Neuron (in vitro differentiated cells): ENCODE measurements at regions not wholly inside any gene's neighbourhood (a gene's known extent, or its start where the extent isn't known, plus 50 kb on each side); places are given as distances from the start of the nearest gene placed in this dataset.
A peak's percentile ranks its signal among the peaks of the same experiment; 100 is the strongest.

Source experiments
- H2AFZ ChIP-seq: one replicate; pipeline ENCODE4 v1.6.1; 2013; ENCODE audit warnings: low read depth, mild to moderate bottlenecking, inconsistent platforms, low read length, moderate library complexity
- H3K27me3 ChIP-seq: one replicate; pipeline ENCODE4 v1.6.1; 2013; ENCODE audit warnings: low read length; ENCODE audit not compliant: insufficient read depth
- H3K36me3 ChIP-seq: one replicate; pipeline ENCODE4 v1.6.1; 2013; ENCODE audit warnings: low read length; ENCODE audit not compliant: insufficient read depth
- H3K4me1 ChIP-seq: one replicate; pipeline ENCODE4 v1.6.1; 2013; ENCODE audit warnings: low read length; ENCODE audit not compliant: insufficient read depth
- H3K4me3 ChIP-seq: 2 replicates; pipeline ENCODE4 v1.5.1; 2013; ENCODE audit warnings: mild to moderate bottlenecking, low read length, moderate library complexity
- H3K9me3 ChIP-seq: one replicate; pipeline ENCODE4 v1.6.1; 2013; ENCODE audit warnings: low read length

- H2AFZ ChIP-seq: no peak overlapping the region
- no peaks in the 10 kb centered on the region for H3K9me3 ChIP-seq
- H3K36me3 ChIP-seq: no peaks in the 10 kb centered on the region
- no peak overlapping the region for H3K4me3 ChIP-seq
- peaks cover 9% of the 10 kb centered on the region for H3K4me1 ChIP-seq
- no peaks in the 10 kb centered on the region for H3K27me3 ChIP-seq
These were observed 180.6 kb upstream of the CDH8 start for GRCh38 chr16:62216837-62217236.

- Histone ChIP-seq H3K27me3 (no peaks in the 10 kb centered on the region), H3K9me3 (no peaks in the 10 kb centered on the region), H3K4me3 (no peak overlapping the region), H3K4me1 (peaks cover 9% of the 10 kb centered on the region), H3K36me3 (no peaks in the 10 kb centered on the region), H2AFZ (no peak overlapping the region)
These were observed 177.5 kb upstream of the CDH8 start for GRCh38 chr16:62213763-62214162.

GRCh38 chr16:62208934-62209333 is 172.7 kb upstream of the CDH8 start:
- no peaks in the 10 kb centered on the region for H3K4me1 ChIP-seq
- no peaks in the 10 kb centered on the region for H3K9me3 ChIP-seq
- H3K27me3 ChIP-seq: no peaks in the 10 kb centered on the region
- H2AFZ ChIP-seq: no peak overlapping the region
- no peak overlapping the region for H3K4me3 ChIP-seq
- H3K36me3 ChIP-seq: no peaks in the 10 kb centered on the region

GRCh38 chr16:62205459-62205858 is 169.2 kb upstream of the CDH8 start:
- Histone ChIP-seq H3K36me3 (no peaks in the 10 kb centered on the region), H2AFZ (no peak overlapping the region), H3K27me3 (no peaks in the 10 kb centered on the region), H3K4me3 (no peak overlapping the region), H3K4me1 (no peaks in the 10 kb centered on the region), H3K9me3 (no peaks in the 10 kb centered on the region)

- Histone ChIP-seq H3K9me3 (no peaks in the 10 kb centered on the region), H2AFZ (no peak overlapping the region), H3K27me3 (no peaks in the 10 kb centered on the region), H3K36me3 (no peaks in the 10 kb centered on the region), H3K4me3 (no peak overlapping the region), H3K4me1 (no peaks in the 10 kb centered on the region)
These were observed 165.7 kb upstream of the CDH8 start for GRCh38 chr16:62201911-62202310.

GRCh38 chr16:62194828-62195227 is 158.6 kb upstream of the CDH8 start:
- Histone ChIP-seq H3K4me3 (no peak overlapping the region), H2AFZ (no peak overlapping the region), H3K9me3 (no peaks in the 10 kb centered on the region), H3K27me3 (no peaks in the 10 kb centered on the region), H3K4me1 (no peaks in the 10 kb centered on the region), H3K36me3 (no peaks in the 10 kb centered on the region)

GRCh38 chr16:62190426-62190825 is 154.2 kb upstream of the CDH8 start:
- Histone ChIP-seq H3K4me3 (no peak overlapping the region), H3K4me1 (no peaks in the 10 kb centered on the region), H3K27me3 (no peaks in the 10 kb centered on the region), H3K9me3 (no peaks in the 10 kb centered on the region), H2AFZ (no peak overlapping the region), H3K36me3 (no peaks in the 10 kb centered on the region)

- Histone ChIP-seq H3K4me1 (peaks cover 5% of the 10 kb centered on the region), H3K36me3 (no peaks in the 10 kb centered on the region), H2AFZ (peak overlapping the region; percentile 54), H3K9me3 (no peaks in the 10 kb centered on the region), H3K27me3 (no peaks in the 10 kb centered on the region), H3K4me3 (no peak overlapping the region)
These were observed 141.3 kb upstream of the CDH8 start for GRCh38 chr16:62177351-62178203.

- Histone ChIP-seq H3K4me3 (no peak overlapping the region), H3K9me3 (peaks cover 2% of the 10 kb centered on the region)
These were observed 134.4 kb upstream of the CDH8 start for GRCh38 chr16:62170642-62171041.

GRCh38 chr16:62167551-62167950 is 131.3 kb upstream of the CDH8 start:
- no peaks in the 10 kb centered on the region for H3K4me1 ChIP-seq

More at GRCh38 chr16:62170642-62171041, 134.4 kb upstream of the CDH8 start:
- H3K36me3 ChIP-seq: no peaks in the 10 kb centered on the region
- H2AFZ ChIP-seq: no peak overlapping the region
- H3K4me1 ChIP-seq: no peaks in the 10 kb centered on the region
- H3K27me3 ChIP-seq: no peaks in the 10 kb centered on the region

GRCh38 chr16:62157544-62157943 is 121.3 kb upstream of the CDH8 start:
- Histone ChIP-seq H2AFZ (no peak overlapping the region), H3K4me1 (no peaks in the 10 kb centered on the region), H3K36me3 (no peaks in the 10 kb centered on the region), H3K9me3 (no peaks in the 10 kb centered on the region), H3K27me3 (no peaks in the 10 kb centered on the region), H3K4me3 (no peak overlapping the region)

More at GRCh38 chr16:62167551-62167950, 131.3 kb upstream of the CDH8 start:
- Histone ChIP-seq H3K9me3 (peaks cover 2% of the 10 kb centered on the region), H3K36me3 (no peaks in the 10 kb centered on the region), H2AFZ (no peak overlapping the region), H3K4me3 (no peak overlapping the region), H3K27me3 (no peaks in the 10 kb centered on the region)

GRCh38 chr16:62156971-62157370 is 120.7 kb upstream of the CDH8 start:
- no peak overlapping the region for H3K4me3 ChIP-seq
- H3K36me3 ChIP-seq: no peaks in the 10 kb centered on the region
- H3K9me3 ChIP-seq: no peaks in the 10 kb centered on the region
- H3K4me1 ChIP-seq: no peaks in the 10 kb centered on the region
- H3K27me3 ChIP-seq: no peaks in the 10 kb centered on the region
- no peak overlapping the region for H2AFZ ChIP-seq

GRCh38 chr16:62149631-62150030 is 113.4 kb upstream of the CDH8 start:
- no peak overlapping the region for H2AFZ ChIP-seq
- H3K4me3 ChIP-seq: no peak overlapping the region
- H3K4me1 ChIP-seq: no peaks in the 10 kb centered on the region
- no peaks in the 10 kb centered on the region for H3K36me3 ChIP-seq
- H3K9me3 ChIP-seq: peaks cover 2% of the 10 kb centered on the region
- H3K27me3 ChIP-seq: no peaks in the 10 kb centered on the region

- Histone ChIP-seq H2AFZ (no peak overlapping the region), H3K4me1 (peaks cover 7% of the 10 kb centered on the region), H3K27me3 (no peaks in the 10 kb centered on the region), H3K36me3 (no peaks in the 10 kb centered on the region), H3K4me3 (no peak overlapping the region), H3K9me3 (peaks cover 5% of the 10 kb centered on the region)
These were observed 101.8 kb upstream of the CDH8 start for GRCh38 chr16:62137996-62138395.
